PC-3 (cell line): ENCODE measurements at regions not wholly inside any gene's neighbourhood (a gene's known extent, or its start where the extent isn't known, plus 50 kb on each side); places are given as distances from the start of the nearest gene placed in this dataset.

Source experiments
- EZH2 ChIP-seq: fragments of 300-600 bp; sonication (generic); IDR thresholded peaks from one replicate; pipeline ENCODE4 v1.6.1; 2017; ENCODE audit warnings: antibody characterized with exemption, mild to moderate bottlenecking, low read length; ENCODE audit not compliant: unreplicated experiment
- TF ChIP-seq, protein P1 (sequence below): fragments of 300-600 bp; sonication (generic); conservative IDR thresholded peaks from 2 replicates; pipeline ENCODE4 v1.5.1; 2017; ENCODE audit warnings: antibody characterized with exemption, low read depth, mild to moderate bottlenecking, low read length

DNA sequence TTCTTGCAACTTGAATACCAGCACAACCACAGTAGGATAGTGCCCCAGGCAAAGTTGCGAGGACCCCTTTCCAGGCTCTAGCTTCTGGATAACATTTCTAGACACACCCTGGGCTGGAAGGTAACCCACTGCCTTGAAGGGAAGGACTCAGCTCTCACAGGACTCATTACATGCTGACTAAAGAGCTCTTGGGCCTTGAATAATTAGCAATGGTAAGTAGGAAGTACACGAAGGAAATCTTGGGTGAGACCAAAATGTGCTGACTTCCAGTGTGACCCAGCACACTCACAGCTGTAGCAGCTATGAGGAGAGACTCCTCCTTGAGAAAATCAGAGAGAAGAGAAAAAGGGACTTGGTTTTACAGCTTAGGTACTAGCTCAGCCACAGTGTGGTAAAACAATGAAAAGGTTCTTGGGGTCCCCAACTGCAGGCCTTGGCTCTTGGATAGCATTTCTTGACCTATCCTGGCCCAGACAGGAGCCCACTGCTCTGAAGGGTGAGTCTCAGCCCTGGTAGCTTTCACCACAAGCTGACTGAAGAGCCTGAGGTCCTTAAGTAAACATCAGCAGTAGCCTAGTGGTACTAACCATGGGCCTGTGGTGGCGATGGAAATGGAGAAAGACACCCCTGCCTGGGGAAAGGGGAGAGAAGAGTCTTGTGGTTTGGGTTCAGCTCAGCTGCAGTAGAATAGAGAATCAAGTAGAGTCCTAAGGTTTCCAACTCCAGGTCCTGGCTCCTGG, 621.7 kb downstream of the SEMA5A start:
- TF ChIP-seq, protein P1, sequence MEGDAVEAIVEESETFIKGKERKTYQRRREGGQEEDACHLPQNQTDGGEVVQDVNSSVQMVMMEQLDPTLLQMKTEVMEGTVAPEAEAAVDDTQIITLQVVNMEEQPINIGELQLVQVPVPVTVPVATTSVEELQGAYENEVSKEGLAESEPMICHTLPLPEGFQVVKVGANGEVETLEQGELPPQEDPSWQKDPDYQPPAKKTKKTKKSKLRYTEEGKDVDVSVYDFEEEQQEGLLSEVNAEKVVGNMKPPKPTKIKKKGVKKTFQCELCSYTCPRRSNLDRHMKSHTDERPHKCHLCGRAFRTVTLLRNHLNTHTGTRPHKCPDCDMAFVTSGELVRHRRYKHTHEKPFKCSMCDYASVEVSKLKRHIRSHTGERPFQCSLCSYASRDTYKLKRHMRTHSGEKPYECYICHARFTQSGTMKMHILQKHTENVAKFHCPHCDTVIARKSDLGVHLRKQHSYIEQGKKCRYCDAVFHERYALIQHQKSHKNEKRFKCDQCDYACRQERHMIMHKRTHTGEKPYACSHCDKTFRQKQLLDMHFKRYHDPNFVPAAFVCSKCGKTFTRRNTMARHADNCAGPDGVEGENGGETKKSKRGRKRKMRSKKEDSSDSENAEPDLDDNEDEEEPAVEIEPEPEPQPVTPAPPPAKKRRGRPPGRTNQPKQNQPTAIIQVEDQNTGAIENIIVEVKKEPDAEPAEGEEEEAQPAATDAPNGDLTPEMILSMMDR = no peak
- TF ChIP-seq EZH2 = no peak
